IPS DF 4.7 (cell line): ENCODE measurements at regions not wholly inside any gene's neighbourhood (a gene's known extent, or its start where the extent isn't known, plus 50 kb on each side); places are given as distances from the start of the nearest gene placed in this dataset.

Experiments
- DNase-seq: peaks from one replicate; pipeline ENCODE4 v3.0.0-alpha.2; 2013; ENCODE audit warnings: low spot score; ENCODE audit errors: extremely low read depth

DNA sequence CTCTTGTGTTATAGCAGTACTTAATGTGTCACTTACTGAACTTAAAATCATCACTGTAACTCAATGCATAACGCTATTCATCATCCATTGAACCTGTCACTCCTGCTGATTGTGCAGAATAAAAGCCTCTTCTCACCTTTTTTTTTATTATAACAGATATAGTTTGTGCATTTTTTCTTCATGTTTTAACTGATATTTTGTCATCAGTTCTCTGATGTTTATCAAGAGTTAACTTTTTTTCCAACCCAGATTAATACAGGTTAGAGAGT, 100.4 kb downstream of the SLIT2 start:
- no peak for DNase-seq

DNA sequence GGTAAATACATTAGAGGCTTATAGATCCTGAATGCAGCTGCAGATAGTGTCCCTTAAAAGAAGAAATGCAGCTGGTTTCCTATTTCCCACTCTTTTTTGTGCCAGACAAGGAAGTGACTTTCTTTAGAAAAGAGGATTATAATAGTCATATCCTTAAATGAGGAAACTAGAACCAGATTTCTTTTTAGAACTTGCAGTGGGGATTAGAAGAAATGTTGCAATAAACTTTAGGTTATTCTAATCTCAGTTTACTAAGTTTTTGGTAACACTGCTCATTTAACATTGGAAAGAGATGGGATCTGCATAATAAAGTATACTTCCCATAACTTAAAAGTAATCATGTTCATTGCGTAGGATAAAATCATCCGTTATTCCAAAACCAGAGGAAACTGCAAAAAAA, 101.9 kb downstream of the SLIT2 start:
- DNase-seq = no peak

DNA sequence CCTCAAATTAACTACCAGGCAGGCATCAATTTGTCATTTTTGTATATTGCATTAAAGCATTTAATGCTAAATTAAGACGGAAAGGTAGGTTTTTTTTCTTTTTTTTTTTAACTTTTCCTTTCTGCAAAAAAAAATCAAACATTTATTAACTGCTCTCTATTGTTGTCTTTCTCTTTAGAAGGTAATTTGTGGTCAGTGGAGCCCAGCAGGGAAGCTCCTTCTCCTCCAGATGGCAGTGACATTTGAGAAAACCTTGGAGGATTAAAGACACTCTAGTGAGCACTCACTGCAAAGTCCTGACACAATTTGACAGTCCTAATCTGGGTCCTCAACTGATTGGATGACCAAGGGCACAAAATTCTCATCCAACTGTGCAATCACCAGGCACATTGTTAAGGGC, 102.4 kb downstream of the SLIT2 start:
- DNase-seq = no peak

DNA sequence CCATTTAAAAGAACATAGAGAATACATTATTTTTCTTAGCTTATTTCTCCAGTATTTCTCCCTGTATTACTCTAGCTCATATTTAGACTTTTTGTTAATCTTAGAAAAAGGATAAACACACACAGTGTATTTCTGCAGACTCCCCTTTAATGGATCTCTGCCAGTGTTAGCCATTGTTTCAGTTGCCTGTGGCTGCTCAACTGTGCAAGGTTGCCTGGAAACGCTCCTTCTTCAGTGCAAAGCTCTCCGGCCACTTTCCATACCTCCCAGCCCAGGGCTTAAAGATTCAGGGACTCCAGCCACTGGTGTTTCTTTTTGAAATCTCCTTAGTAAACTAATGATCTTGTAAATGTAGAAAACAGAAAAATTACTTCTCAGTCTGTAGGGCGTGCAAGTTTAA, 104.9 kb downstream of the SLIT2 start:
- no peak for DNase-seq

DNA sequence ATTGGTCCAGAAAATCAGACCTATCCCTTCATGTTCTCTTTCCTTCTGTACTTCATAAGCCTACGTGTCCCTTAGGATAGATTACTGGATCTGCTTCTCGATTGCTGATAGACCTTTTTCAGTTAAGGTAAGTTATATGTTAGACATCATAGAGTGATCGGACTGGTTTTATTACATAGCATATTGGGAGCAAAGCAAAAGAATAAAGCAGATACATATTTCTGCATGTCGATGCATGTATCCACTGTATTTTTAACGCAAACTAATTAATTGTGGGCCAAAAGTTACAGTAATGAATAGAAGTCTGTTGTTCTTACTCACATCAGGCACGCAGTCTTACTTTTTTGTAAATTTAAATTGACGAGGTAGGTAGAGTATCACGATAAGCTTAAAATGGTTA, 106.4 kb downstream of the SLIT2 start:
- DNase-seq = no peak

DNA sequence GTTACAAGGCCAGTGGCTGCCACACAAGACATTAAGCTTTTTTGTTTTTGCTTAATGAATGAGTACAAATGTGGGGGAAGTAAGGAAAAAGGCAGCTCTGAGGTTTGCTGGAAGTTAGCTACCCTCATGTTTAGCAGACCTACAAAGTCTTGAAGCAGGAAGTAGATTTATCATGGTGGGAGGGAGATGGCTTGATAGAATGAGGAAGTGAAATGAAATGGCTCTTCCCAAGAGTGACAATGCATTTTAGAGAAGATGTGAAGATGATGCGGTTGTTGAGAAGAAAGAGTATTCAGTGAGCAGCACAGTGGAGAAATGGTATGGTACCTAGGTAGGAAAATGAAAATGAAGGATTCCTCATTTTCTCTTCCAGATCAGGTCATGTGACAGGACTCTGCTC, 108.0 kb downstream of the SLIT2 start:
- DNase-seq = no peak

DNA sequence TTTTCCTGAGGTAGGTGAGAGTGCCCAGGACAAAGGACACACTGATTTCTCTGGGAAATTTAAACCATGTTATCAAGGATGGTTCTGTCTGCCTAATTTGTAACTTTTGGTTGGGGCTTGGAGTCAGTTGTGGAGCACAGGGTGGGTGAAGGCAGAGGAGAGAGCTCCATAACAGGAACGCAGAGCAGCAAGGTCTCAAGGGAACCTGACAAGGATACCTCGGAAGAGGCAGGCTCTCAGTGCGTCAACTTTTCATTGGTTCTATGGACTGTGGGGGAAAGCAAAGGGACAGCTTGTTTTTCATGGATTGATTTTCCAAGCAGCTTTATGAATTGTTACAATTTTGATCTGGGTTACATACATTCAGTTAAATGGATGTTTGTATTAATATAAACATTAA, 110.4 kb downstream of the SLIT2 start:
- no peak for DNase-seq

DNA sequence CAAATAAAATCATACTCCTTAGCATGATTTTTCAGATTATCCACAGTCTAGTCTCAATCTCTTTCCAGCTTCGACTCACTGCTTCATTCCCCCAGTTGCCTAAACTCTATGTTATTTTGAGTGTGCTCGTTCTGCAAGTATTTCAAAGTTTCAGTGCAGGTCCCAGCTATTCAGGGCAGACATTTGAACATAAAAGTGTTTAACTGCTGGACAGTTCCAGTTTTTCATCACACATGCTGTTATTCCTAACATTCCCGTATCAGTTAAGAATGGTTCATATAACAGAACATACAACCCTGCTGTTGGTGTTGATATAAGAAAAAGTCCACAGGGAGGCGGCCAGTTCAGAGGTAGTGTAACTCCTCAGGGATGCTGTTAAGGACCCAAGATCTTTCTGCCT, 113.3 kb downstream of the SLIT2 start:
- DNase-seq = no peak

DNA sequence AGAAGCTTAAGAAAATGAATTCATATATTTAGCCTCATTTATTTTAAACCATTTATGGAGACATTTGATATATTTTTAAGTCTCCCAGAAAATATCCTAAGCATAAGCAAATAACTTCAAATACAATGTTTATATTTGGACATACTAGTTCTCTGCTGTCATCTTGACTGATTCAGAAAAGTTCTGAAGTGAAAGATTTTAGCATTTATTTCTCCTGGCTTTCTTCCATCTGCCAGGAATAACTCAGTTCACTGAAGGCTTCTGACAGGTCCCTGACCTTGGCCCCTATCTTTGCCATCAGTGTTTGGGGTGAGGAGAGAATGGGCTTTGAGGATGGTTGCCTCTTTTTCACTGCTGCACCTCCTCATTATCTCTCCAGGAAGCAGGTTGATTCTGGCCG, 115.7 kb downstream of the SLIT2 start:
- DNase-seq = no peak

DNA sequence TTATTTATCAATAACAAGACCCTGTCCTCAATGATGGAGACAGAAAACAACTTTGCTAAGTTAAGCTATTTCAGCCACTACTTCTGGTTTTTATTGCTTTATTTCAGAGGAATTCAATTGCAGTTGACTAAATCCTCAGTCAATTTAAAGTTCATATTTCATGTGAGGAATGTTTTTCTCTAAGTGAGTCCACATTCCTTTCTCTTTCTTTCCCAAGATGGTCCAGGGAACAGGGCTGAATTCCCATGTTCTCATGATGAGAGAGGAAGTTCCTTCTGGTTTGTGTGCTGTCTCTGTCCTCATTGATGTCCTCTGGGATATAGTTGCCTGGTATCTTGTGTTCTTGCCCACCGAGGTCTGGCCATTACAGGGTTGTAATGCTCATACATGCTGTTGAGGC, 117.2 kb downstream of the SLIT2 start:
- no peak for DNase-seq

DNA sequence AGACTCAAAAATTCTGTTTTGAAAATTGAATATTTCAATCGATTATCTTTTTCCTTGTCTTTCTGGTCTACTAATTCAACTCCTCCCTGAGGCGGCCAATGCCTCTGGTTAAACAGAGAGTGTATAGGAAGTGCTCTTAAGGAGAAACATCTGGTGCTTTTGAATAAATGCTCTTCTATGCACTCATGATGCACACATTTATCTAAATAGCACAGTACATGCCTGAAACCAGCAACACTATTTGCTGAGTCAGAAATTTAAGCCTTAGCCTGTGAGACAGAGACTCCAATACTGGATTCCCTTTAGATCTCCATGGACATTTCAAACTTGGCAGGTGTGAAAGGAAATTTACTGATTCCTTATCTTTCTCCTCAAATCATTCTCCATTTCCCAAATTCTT, 118.6 kb downstream of the SLIT2 start:
- DNase-seq = no peak

DNA sequence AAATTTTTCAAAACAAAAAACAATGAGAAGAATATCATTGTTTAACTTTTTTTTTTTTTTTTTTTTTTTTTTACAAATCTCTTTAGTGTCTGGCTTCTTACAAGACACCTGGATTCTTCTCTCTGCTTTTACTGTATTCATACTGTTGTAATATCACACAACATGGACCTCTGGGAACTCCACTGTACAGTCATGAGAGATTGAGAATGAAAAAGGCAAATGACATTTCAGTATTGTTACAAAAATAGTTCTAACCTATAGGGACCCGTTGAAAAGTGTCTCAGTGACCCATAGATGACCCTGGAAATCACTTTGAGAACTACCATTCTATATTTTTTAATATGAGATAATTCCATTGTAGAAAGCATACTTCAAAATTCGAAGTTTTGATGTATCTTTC, 124.4 kb downstream of the SLIT2 start:
- DNase-seq = no peak

DNA sequence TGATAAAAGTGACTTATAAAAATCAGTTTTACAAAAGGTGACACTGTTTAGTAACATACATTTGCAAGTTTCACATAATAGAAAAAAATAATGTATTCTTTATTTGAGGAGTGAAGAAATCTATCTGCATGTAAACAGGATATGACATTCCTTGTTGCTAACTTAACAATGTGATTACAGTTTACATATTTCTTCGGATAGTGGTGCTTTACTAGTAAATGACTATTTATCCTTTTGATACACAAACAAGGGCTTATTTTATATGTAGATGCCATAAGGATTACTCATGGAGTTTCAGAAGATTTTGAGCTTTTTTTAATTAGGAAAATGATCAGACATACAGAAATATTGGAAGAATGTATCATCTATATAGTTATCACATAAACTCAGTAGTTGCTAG, 126.5 kb downstream of the SLIT2 start:
- no peak for DNase-seq

DNA sequence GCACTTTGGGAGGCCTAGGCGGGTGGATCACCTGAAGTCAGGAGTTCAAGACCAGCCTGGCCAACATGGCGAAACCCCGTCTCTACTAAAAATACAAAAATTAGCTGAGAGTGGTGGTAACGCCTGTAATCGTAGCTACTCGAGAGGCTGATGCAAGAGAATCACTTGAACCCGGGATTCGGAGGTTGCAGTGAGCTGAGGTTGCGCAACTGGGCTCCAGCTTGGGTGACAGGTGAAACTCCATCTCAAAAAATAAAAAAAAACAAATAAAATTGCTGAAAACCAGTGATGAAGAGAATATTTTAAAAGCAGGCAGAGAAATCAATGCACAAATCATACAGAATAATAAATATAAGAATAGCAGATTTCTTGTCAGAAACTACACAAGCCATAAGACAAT, 129.3 kb downstream of the SLIT2 start:
- no peak for DNase-seq

DNA sequence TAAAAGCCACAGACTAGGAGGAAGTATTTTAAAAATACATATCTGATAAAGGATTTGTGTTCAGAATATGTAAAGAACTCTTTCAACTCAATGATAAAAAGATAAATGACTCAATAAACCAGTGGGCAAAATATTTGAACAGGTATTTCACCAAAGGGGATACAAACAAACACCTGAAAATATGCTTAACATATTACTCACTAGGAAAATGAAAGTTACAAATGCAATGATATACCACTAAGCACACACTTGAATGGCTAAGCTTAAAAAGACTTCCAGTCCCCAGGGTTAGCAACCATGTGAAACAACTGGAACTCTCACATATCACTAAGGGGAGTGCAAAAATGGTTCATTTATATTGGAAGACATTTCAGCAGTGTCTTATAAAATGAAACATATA, 131.6 kb downstream of the SLIT2 start:
- no peak for DNase-seq

DNA sequence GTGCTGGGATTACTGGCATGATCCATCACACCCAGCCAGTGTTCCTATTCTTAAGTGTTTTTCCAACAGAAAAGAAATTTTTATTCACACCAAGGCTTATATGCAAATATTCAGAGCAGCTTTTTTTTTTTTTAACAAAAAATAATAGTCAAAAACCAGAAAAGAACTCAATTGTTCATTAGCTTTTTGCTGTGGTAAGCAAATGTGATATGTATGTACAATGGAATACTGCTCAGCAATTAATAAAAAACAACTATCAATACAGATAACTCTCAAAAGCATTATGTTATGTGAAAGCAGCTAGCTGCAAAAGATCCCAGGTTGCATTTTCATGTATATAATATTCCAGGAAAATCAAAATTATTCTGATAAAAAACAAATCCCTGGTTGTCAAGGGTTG, 132.3 kb downstream of the SLIT2 start:
- no peak for DNase-seq

DNA sequence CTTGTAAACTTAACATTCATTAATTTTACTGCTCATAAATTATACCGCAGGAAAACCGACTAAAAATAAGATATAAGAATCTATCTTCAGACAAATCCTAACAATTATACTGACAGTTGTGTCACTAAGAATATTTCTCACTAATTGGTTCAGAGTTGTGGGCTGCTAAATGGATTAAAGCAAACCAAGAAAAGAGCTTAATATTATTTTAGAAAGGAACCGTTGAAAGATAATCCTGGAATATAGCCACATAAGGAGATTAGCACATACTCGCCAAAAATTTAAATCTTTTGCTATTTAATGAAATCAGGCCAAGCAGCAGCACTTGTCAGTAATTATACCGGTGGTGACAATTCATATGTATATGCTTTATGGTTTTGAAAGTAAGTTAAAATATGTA, 132.8 kb downstream of the SLIT2 start:
- DNase-seq = no peak

DNA sequence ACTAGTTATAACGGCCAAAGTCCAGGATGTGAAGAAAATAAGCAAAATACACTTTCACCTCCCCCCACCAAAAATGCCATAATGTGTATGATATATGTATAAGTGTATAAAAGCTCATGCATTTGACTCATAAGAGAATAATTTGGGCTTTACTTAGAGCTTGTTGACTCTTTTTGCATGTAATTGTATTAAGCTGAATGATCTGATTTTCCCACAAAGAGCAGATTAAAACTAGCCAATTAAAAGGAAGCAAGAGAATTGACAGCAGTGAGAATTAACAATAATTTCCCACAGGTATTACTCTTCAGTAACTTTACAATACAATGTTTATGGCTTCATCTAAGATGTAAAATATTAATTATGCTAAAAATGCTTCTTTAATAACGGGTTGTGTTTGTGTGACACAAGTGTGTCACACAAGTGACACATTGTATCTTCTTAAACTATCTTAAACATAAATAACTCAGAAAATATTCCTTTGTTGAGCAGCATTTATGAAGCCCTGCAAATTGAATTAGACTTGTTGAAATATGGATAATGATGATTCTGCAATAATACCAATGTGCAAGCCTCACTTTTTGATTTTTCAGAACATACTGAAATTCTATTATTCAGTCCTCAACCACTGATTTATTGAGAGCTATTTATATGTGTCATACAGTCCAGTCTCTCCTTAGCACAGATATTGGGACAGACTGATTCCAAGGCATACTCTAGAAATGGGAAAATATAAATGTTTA, 134.5 kb downstream of the SLIT2 start:
- no peak for DNase-seq

DNA sequence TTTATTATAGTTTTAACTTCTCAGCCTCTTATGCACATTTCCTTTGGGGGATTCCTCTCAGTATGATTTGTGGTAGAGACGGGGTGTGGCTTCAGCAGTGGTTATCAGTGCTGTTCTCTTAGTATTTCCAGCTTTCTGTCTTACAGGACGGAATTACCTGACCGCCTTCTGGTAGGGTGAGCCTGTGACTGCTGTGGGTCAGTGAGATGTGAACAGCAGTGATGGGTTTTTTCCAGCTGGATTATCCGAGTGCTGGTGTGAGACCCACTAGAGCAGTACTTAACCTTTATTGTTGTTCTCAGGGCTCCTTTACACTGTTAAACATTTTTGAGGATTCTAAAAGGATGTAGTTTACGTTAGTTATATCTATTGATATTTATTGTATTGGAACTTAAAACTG, 135.2 kb downstream of the SLIT2 start:
- DNase-seq = no peak

DNA sequence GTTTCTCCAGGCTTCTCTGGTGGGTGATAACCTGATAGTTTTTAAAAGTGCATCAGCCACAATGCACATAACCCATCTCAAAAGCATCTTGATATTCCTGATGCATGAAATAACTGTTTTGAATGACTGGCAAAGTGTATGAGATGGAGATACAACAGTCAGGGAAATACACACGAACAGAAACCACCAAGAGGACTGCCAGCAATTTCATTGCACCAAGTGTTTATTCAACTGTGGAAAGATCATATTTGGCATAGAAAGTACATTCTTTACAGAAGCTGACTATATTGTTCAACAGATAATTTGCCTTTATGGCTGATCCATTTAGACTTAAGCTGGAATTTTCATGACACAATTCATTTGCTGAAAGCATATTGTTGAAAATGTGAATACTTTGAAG, 139.5 kb downstream of the SLIT2 start:
- DNase-seq = no peak

DNA sequence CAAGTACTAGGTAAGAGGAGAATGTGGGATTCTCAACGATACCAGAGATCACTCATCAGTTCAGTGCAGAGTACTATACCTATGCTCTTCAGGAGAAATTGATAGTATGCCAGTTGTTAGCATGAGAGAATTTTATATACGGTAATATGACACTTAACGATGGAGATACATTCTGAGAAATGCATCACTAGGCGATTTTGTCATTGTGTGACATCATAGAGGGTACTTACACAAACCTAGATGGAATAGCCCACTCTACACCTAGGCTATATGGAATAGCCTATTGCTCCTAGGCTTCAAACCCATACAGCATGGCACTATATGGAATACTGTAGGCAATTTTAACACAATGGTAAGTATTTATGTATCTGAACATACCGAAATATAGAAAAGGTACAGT, 140.2 kb downstream of the SLIT2 start:
- DNase-seq = no peak

DNA sequence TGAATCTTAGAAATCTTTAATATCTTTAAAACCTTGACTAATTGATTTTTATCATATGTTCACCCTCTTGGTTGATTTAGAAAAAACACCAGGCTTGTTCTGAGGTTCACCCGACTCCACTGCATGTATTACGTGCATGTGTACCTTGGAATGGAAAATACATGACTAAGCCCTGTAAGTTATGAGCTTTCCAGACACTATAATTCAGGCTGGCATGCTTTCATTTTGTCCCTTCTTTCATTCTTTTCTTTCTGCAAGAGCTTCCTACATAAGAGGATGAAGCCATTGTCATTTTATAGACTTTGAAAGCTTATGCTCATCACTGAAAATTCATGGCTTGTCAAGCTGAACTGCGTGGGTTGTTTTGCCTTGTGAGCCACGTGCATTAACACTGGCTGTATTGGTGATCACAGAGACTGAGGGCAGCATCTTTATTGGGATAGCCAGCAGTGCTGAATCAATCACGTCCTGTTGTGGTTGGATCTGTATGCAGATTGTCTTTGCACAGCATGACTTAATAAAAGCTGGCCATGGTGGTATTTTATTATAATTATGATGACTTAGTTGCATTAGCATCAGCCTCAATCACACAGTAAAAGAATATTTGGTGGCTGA, 141.9 kb downstream of the SLIT2 start:
- no peak for DNase-seq

DNA sequence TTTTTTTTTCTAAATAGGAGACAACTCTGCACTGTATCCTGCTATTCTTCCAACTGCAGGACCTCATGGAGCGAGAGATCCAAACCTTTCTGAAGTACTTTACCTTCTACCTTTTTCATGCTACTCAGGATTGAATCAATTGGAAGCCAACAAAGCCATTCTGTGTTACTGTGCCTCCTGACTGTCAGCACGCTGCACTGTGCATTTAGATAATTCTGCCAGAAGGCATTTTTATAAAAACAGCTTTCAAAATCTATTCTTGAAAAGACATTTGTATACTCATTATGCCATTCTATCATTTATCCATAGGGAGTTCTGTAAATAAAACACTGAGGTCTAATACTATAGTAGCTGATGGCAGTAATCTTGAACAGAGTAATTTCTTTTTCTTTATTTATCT, 142.8 kb downstream of the SLIT2 start:
- no peak for DNase-seq
